ENCODE measurements at regions not wholly inside any gene's neighbourhood (a gene's known extent, or its start where the extent isn't known, plus 50 kb on each side); places are given as distances from the start of the nearest gene placed in this dataset.

GRCh38 chr16:7113395-7113794 is 219.2 kb upstream of the RBFOX1 start:
- ATAC-seq (ENCODE audit: insufficient read depth, low FRiP score), result no peak
- no peak overlapping the region for H3K4me3 ChIP-seq
- H3K9me3 ChIP-seq (ENCODE audit: control insufficient read depth in 4 of 4, insufficient read depth in 3 of 4, low read length in 3 of 4), result peaks cover 0 to 2% (median 0%) of the 10 kb centered on the region in 4 donors
- H3K27me3 ChIP-seq (ENCODE audit: control insufficient read depth in 3 of 3, insufficient read depth in 3 of 3, low read length in 2 of 3), result peaks cover 0 to 4% (median 0%) of the 10 kb centered on the region in 3 donors
- no peaks in the 10 kb centered on the region for H3K4me1 ChIP-seq (ENCODE audit: control insufficient read depth in 5 of 5, insufficient read depth in 5 of 5, low read length in 5 of 5)
- WGBS, 2 donors, result 88 to 91% methylated on average over 2 of the region's 2 CpGs
- H3K9ac ChIP-seq (ENCODE audit: insufficient read depth in 1 of 2, low read length in 2 of 2), result no peak overlapping the region
- TF ChIP-seq CTCF (IDR thresholded peaks at IDR 0.05; ENCODE audit: control extremely low read depth, extremely low read depth), result no peak
- no peaks in the 10 kb centered on the region for H3K36me3 ChIP-seq (ENCODE audit: control insufficient read depth in 4 of 4, insufficient read depth in 4 of 4, low read length in 4 of 4)
- DNase-seq, result no peak
- no peak overlapping the region for H3K27ac ChIP-seq (ENCODE audit: low read depth in 1 of 2, low read length in 1 of 2)

DNA sequence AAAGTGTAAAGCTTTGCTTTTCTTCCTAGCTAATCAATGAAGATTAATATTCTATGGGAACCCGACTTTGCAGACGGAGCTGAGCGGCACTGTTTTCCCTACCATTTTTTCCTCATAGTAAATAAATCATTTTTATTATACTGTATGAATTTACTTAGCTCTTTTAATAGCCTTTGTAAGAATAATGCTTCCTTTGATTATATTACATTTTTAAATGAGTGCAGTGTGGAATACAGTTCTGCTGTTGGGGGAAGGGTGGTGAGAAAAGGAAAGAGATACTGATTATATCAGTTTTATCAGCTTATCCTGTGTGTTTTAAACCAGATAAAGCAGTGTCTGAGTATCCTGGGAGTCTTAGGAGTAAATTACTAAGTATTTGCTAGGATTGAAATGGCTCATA is 221.4 kb upstream of the RBFOX1 start:
- Histone ChIP-seq H3K9ac (ENCODE audit: insufficient read depth in 1 of 2, low read length in 2 of 2) (no peak overlapping the region), H3K4me3 (no peak overlapping the region), H3K9me3 (ENCODE audit: control insufficient read depth in 4 of 4, insufficient read depth in 3 of 4, low read length in 3 of 4) (no peaks in the 10 kb centered on the region), H3K27me3 (ENCODE audit: control insufficient read depth in 3 of 3, insufficient read depth in 3 of 3, low read length in 2 of 3) (no peaks in the 10 kb centered on the region), H3K4me1 (ENCODE audit: control insufficient read depth in 5 of 5, insufficient read depth in 5 of 5, low read length in 5 of 5) (no peaks in the 10 kb centered on the region), H3K36me3 (ENCODE audit: control insufficient read depth in 4 of 4, insufficient read depth in 4 of 4, low read length in 4 of 4) (no peaks in the 10 kb centered on the region), H3K27ac (ENCODE audit: low read depth in 1 of 2, low read length in 1 of 2) (no peak overlapping the region)
- no peak for ATAC-seq (ENCODE audit: insufficient read depth, low FRiP score)
- no peak for TF ChIP-seq CTCF (IDR thresholded peaks at IDR 0.05; ENCODE audit: control extremely low read depth, extremely low read depth)
- no peak for DNase-seq
- WGBS, 2 donors, result 34 to 58% methylated on average over 3 of the region's 3 CpGs

- H3K9ac ChIP-seq (ENCODE audit: insufficient read depth in 1 of 2, low read length in 2 of 2), result no peak overlapping the region
- H3K27ac ChIP-seq (ENCODE audit: low read depth in 1 of 2, low read length in 1 of 2), result no peak overlapping the region
- H3K4me3 ChIP-seq, result no peak overlapping the region
- no peaks in the 10 kb centered on the region for H3K27me3 ChIP-seq (ENCODE audit: control insufficient read depth in 3 of 3, insufficient read depth in 3 of 3, low read length in 2 of 3)
- no peak for TF ChIP-seq CTCF (IDR thresholded peaks at IDR 0.05; ENCODE audit: control extremely low read depth, extremely low read depth)
- no peaks in the 10 kb centered on the region for H3K9me3 ChIP-seq (ENCODE audit: control insufficient read depth in 4 of 4, insufficient read depth in 3 of 4, low read length in 3 of 4)
- ATAC-seq (ENCODE audit: insufficient read depth, low FRiP score) (no peak), DNase-seq (no peak)
- WGBS, 2 donors, result 76 to 80% methylated on average over 3 of the region's 3 CpGs
- H3K36me3 ChIP-seq (ENCODE audit: control insufficient read depth in 4 of 4, insufficient read depth in 4 of 4, low read length in 4 of 4), result no peaks in the 10 kb centered on the region
- no peaks in the 10 kb centered on the region for H3K4me1 ChIP-seq (ENCODE audit: control insufficient read depth in 5 of 5, insufficient read depth in 5 of 5, low read length in 5 of 5)
These were observed 225.2 kb upstream of the RBFOX1 start for GRCh38 chr16:7107436-7107835.

- H3K27me3 ChIP-seq (ENCODE audit: control insufficient read depth in 3 of 3, insufficient read depth in 3 of 3, low read length in 2 of 3), result no peaks in the 10 kb centered on the region
- no peaks in the 10 kb centered on the region for H3K9me3 ChIP-seq (ENCODE audit: control insufficient read depth in 4 of 4, insufficient read depth in 3 of 4, low read length in 3 of 4)
- no peak for TF ChIP-seq CTCF (IDR thresholded peaks at IDR 0.05; ENCODE audit: control extremely low read depth, extremely low read depth)
- no peak overlapping the region for H3K4me3 ChIP-seq
- no peak overlapping the region for H3K27ac ChIP-seq (ENCODE audit: low read depth in 1 of 2, low read length in 1 of 2)
- 75 to 81% methylated on average over 3 of the region's 3 CpGs for WGBS, 2 donors
- no peak overlapping the region for H3K9ac ChIP-seq (ENCODE audit: insufficient read depth in 1 of 2, low read length in 2 of 2)
- H3K4me1 ChIP-seq (ENCODE audit: control insufficient read depth in 5 of 5, insufficient read depth in 5 of 5, low read length in 5 of 5), result no peaks in the 10 kb centered on the region
- ATAC-seq (ENCODE audit: insufficient read depth, low FRiP score) (no peak), DNase-seq (no peak)
- no peaks in the 10 kb centered on the region for H3K36me3 ChIP-seq (ENCODE audit: control insufficient read depth in 4 of 4, insufficient read depth in 4 of 4, low read length in 4 of 4)
These were observed 229.6 kb upstream of the RBFOX1 start for GRCh38 chr16:7103056-7103455.

All from lung (tissue), 11 donors.